NCI-H774 (cell line): ENCODE measurements at regions not wholly inside any gene's neighbourhood (a gene's known extent, or its start where the extent isn't known, plus 50 kb on each side); places are given as distances from the start of the nearest gene placed in this dataset.

Experiments
- DNase-seq: peaks from one replicate; lab custom pipeline; 2025; lab: John Stamatoyannopoulos, UW

DNA sequence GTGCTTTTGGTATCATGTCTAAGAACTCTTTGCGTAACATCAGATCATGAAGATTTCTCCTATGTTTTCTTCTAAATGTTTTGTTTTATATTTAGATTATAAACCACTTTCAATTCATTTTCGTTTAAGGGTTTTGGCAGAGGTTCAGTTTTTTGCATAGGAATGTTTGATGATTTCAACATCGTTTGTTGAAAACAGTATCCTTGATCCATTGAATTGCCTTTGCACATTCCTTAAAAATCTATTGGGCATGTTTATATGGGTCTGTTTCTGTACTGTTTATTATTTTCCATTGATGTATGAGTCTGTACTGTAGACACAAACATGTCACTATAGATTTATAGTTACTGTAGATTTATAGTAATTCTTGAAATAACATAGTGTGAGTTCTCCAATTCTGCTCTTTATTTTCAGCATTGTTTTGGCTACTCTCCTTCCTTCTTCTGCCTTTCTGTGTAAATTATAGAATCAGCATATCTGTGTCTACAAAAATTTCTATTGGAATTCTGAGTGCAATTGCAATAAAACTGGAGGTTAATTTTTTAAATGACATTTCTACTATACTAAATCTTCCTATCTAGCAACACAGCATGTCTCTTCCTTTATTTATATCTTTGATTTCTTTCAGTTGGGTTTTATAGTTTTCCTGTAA lies 374.0 kb downstream of the SV2B start:
- no peak for DNase-seq

DNA sequence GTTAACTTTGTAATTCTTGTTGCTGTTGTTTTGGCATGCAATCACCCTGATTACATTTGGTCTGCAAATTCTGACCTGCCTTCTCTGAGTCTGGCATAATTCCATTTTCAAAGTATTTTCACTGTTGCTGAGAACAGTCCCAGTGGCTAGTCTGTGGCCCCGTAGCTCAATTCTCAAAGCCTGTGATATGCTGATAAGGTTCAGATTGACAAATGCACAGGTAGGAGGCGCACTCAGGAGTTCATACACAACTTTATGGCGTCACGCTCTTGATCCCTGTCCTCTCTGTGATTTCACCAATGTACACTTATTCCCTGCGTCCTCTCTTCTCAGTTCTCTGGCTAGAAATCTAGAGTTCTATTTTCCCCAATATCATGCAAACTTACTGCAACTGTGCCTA lies 376.6 kb upstream of the SLCO3A1 start:
- DNase-seq: no peak

DNA sequence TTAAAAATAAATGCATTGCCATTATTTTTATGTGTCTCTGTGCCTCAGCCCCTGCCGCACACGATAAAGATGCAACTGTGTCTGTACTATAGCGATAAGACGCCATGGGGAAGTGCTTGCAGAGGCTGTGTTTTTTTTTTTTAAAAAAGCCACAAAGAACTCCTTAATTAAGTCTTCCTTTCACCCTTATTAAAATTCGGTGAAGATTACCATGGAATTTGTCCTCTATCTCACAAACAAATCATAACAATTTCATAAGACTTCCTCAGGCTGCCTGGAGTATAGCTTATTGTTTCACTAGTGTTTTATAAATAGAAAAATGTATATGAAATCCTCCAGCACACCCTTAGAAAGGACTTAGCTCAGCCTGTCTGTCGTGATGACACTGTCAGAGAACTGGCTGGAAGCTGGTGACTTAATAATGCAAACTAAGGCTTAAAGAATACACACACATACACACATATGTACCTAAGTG lies 374.8 kb upstream of the SLCO3A1 start:
- DNase-seq: no peak

DNA sequence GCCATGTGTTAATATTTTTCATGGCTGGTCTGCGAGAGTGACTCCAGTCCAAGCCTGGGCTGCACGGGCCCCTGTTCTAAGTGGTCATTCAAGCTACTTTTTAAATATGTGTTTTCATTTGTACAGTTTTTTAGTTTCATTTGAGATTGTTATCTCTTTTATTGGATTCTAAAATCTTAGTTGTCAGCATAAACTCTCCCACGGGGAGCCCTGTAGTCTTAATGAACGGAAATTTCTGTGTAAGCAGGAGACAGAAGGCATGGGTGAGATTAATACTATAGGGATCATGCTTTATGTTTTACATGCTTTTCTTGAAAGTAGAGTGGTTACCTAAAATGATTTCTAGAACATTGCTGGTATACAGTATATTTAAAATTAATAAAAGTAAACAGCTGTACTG lies 373.1 kb upstream of the SLCO3A1 start:
- no peak for DNase-seq

DNA sequence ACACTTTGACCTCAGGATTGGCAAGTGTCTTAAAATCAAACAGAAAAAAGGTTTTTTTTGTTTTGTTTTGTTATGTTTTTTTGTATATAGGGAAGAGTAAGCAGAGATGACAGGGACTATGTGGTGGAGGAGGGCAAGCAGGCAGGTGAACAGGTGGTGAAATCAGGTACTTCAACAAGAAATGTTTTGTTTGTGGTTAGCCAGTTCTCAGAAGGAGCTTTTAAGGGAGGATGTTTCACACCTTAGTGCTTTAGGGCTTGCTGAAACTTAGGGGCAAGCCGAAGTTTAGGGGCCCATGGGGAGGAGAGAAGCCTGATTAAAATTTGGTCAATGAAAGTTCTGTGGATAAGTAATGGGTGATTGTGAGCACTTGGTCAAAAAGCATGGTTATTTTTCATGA lies 370.7 kb upstream of the SLCO3A1 start:
- no peak for DNase-seq

DNA sequence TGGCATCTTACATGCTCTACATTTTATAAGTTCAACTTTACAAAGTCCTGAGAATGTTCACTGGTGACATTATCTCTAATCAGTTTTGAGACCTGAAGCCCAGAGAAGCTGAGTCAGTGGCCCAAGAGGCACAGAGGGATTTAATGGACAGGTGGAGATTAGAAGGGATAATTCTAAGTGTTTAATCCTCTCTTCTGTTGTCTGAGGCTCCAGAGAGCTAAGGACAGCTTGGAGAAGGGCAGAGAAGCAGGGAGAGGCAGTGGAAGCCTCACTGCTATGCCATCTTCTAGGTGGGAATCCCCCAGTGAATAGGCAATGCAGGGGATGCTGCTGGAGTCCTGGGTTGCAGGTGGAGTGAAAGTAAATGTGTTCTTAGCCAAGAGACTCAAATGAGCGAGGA lies 369.4 kb upstream of the SLCO3A1 start:
- DNase-seq: no peak

DNA sequence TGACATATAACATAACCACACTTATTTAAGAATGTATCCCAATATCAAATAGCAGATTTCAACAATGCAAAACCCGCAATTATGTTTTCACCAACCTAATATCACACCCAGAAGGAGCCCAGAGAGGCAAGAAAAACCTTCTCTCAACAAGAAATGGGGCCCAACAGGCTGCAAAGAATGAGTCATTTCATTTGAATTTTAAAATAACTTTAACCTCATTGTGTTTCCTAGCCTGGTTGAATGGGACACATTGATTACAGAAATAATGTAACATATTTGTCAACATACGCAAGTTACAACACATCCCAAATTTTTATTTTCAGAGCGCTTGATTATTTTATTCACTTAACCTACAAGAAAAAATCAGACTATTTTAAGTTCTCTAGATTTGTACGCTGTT lies 365.1 kb upstream of the SLCO3A1 start:
- DNase-seq: no peak

DNA sequence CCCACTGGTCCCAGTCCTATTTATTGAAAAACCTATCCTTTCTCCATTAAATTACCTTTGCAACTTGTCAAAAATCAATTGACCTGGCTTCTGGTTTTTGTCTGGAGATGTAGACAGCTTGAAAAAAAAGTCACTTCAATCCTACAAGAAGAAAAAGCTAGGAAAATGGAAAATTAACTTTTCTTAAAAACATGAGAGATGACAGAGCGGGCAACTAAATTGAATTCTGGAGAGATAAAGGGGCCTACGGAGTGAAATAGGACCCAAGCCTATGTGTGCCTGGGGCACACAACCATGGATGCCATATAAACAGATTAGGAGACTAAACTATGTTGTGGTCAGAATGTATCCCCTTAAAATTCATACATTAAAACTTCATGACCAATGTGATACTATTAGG lies 363.3 kb upstream of the SLCO3A1 start:
- DNase-seq: no peak

DNA sequence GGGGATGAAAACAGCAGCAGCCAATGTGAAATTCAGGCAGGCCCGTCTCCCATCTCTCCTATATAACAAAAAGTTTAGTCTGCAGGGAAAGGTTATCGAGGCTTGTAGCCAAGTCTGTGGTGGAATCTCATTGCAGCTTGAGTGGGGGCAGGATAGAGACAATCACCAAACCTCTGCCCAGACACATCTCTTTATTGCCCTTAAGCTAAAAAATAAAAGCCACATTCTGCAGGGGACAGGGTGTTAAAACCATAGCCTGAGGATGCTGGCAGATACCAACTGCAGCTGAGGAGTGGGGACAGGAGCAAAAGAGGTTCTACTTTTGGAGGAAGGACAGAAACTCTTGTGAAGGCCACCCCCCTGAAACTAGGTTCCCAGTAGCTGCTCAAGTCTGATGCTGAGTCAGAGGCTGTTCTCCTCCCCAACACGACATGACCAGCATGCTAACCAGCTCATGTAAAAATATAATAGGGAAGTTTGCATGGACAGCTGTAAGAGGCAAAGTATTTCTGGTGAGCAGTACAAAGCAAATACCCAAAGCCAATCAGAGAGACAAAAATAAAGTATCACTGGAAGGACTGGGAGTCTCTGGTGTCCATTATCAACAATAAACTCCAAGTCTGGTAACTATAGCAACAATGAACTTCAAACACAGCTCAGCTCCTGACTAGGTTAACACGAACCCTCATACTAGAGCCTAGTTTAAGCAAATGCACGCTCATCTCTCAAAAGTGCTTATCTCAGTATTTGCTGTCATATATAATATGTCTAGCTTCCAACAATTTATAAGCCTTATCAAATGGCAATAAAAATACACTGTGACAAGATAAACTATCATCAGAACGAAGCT lies 362.2 kb upstream of the SLCO3A1 start:
- DNase-seq: no peak

DNA sequence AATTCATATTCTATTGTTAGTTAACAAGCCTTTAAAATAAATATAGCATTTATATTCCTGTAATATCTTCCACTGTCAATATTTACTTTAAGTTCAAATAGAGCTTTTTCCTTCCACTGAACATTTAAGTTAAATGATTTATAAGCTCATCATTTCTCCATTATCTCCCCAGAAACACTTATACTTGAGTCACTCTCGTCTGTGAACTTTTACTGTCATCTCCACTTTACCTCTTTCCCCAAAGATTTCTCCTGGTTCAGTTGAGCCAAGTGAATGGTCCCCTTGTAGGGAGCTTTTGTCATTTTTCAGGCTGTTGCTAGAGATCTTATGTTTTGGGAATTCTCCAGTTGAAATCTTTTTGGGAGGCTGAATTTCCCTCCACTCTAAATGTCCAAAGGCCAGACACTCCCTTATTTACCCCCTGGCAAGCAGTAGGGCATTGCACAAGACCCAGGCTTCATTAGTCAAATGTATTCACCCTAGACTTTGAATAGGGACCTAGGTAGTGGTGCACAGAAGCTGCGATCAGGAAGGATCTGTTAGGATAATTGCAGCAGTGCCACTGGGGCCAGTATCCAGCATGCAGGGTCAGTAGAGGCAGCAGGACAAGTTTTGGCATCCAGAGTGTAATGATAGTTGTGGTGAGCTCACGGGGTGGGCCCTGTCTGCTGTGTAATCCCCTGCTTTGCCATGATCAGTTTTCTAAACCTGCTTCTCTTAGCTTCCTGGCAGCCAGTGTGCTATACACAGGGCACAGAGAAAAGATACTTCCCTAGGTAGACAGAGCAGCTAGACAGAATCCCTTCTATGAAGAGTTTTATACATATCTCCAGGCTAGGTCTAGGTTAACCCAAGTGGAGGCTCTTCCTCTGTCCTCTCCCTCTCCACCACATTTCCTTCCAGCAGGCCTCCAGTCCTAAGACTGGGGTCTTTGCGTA lies 356.5 kb upstream of the SLCO3A1 start:
- DNase-seq: no peak

DNA sequence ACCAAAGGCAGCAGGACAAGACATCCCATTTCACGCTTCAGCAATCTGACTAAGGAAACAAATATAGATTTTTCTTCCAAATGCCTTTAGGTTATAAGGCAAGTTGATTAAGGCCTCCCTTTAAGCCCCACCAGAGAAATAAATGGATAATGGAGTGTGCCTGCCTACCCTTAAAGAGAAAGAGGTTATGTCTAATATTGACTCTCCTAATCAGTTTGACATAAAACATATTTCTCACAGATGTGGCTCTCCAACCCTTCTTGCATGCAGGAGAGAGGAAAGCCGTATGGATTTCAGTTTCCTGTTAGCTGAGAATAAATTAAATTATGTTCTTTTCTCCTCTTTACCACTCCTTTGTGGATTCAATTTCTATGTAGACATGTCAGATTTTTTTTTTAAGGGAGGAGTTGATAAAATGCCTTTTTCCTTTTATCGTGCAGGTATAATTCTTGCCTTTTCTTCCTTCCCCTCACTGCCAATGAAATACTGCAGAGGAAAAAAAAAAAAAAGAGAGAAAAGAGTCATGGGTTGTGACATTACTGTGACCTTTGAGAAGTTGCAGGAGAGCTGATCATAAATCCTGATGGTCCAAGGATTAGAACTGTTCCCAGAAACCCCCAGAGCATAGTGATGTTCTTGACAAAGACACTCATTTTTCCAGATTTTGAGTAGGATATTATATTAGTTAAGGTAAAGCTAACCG lies 355.3 kb upstream of the SLCO3A1 start:
- DNase-seq: no peak

DNA sequence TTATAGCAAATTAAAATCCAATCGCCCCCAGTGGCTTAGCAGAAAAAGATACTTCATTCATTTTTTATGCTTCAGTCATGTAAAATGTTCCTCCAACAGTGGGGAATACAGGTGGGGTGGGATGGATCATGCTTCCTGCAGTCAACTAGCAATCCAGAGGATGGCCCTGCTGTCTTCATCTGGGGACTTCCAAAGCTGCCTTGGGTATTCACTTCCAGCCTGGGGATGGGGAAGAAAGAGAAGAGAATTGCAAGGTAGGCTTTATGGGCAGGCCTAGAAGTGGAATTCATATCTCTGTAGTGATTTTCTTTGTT lies 354.8 kb upstream of the SLCO3A1 start:
- DNase-seq: no peak

DNA sequence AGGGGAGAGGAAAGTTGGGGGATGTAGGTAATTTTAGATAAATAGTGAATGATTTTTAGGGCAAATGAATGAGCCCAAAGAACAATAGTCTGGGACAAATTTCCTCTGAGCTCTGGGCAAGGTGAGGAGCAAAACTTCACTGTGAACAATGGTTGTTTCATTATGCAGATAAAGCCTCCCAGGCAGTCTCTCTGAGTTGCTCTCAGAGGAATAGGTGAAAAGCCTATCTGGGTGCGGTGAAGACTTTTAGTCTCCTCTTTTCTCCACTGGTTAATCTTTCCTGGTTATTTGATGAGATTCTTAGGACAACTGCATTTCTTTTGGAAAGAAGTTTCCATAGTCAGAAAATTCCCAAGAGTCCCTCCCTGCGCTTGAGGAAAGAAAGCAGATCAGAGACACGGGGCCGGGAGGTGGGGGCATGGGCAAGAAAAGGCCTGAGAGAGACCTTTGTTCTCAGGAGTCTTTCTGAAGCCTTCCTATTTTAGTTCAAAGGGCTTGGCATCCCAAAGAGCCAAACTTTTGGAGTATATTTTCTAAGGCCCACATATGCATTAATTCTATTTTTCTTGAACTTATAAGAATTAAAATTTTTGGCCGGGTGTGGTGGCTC lies 353.6 kb upstream of the SLCO3A1 start:
- DNase-seq: no peak

DNA sequence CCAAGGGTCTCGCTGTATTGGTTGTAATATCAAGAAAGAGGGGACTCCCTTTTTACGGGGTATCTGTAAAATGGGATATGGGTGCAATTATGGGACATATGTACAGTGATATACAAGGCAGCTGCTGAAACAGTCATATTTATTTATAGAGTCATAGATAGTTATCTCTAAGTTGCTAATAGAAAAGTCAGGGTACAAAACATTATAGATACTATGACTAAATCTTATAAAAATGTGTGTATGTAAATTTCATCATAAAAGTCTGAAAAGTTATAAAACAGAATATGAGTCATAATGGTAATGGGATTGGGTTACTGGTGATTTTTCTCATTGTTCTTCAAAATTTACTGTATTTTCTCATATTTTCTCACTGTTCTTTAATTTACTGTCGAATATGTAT lies 344.9 kb upstream of the SLCO3A1 start:
- no peak for DNase-seq

DNA sequence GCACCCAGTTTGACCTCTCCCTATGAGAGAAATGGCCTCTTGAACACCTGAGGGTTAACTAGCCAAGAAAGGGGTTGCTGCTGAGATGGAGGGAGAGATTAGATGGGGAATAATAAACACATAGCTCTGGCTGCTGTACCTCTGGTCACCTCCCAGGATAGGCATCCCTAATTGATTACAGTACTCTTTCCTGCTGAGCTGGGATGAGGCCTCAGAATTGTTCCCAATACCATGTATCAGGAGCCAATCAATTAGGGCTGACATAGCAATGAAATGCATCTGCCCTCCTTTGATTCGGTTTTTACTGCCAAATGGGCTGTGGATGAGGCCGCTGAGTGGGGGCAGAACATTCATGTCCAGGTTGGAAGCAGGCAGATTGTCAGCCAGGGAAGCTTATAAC lies 339.4 kb upstream of the SLCO3A1 start:
- DNase-seq: no peak

DNA sequence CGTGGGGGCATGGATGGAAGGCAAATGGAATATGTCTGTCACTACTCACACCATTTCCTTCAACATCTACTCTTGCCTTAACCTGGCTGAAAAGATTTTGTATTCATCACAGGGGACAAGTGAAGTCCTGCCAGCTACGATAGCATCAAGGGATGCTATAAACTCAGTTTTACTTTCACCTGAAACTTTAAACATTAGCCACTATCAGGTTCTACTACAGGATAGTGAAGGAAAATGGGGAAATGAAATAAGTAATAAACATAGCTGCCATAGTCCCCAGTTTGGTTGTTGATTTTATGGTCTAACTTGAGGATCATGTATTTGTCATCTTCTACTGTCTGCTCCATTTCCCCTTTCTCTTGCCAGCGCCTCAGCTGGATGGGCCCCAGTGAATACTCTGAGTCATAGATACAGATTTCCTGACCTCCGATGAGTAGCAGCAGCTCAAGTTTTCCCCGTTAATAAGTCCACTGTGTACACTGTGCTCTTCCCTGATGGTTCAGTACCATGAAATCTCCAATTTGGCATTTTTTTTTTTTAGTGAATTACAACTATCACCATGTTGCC lies 338.2 kb upstream of the SLCO3A1 start:
- no peak for DNase-seq

DNA sequence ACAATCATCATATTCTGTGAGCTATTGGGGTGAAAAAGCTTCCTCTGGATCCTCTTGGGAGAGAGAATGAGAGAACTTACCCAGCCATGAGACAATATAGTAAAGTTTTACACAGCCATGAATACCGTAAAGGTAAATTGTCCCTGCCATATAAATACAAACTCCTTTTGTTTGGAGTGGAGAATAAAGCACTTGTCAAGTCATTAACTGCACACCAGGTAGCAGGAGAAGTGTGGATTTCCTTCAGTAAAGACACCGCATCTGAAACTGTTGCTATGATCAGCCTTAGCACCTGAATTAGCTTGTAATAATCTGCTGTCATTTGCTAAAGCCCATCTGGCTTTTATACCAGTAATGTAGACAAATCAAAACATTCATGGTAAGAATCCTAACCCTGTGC lies 336.6 kb upstream of the SLCO3A1 start:
- peak; percentile 41 for DNase-seq

DNA sequence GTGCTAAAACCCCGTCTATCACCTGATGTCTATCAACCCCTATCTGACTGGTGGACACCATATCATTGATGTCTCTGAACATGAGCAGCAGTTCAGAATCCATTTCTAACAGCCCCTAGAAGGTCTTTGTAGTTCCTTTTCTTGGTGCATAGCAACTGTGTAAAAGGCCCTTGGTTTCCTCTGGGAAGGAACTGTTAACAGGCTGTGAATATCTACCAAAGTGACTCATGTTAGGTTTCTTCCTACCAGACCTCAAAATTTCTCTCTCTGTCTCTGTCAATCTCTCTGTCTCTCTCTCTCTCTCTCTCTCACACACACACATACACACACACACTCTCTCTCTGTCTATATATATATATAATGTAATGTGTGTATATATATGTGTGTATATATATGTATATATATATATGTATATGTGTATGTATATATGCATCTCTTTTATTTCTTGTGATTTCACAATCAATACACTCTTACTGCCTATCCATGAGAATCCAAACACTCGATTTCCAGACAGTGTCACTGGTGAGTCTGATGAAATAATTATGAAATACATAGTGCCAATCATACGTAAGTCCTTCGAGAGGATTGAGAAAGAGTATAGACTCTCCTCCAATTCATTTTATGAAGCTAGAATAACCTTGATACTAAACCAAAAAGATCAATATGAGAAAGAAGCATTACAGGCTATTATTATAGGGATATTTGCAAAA lies 335.9 kb upstream of the SLCO3A1 start:
- DNase-seq: no peak

DNA sequence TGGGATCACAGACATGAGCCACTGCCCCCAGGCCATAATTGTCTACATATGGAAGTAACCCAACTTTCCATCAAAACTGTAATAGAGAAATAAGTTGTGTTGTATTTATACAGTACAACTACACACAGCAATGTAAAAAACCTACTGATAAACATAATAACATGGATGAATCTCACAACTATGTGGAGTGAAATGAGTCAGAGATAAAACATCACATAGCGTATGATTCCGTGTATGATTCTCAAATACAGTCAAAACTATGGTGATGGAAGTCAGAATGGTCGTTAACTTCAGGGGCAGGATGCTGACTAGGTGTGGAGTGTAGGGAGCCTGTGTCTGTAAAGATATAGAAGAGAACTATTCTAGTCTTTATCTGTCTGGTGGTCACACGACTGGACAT lies 332.7 kb upstream of the SLCO3A1 start:
- DNase-seq: no peak

DNA sequence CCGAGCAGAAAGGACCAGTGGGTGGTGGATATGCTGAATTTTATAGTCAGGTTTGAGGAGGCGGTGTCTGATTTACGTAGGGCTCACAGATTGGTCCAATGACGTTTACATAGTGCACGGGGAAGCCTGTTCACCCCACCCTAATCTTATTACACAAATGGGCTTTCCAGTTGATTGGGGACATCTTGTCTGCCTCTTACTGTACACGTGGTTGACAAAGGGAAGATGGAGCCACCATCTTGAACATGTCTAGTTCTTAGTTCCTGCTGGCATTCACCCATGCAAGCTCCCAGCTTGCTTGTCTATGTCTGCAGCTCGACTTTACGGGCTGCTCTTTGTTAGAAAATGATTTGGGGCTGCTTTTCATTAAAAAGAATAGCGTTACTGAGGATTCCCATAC lies 332.0 kb upstream of the SLCO3A1 start:
- no peak for DNase-seq

DNA sequence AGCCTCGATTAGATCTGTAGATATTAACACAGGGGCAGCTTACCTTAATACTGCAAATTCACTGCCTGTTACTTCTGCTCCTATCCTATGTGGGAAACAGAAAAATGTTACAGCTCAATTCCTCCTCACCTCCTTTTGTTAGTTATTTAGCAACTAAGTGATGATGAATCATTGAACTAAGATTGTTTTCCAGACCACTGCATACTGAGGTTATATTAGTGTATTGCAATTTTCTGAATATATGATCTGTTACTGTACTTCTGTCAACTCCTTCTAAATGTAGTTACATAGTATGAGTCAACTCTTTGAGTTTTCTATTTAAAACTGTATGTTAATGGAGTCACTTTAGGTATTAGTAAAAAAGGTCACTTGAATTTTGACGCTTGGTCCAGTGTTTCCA lies 331.5 kb upstream of the SLCO3A1 start:
- no peak for DNase-seq
